HepG2 (cell line): ENCODE measurements at regions not wholly inside any gene's neighbourhood (a gene's known extent, or its start where the extent isn't known, plus 50 kb on each side); places are given as distances from the start of the nearest gene placed in this dataset.

Source experiments
- ATAC-seq: fragments of 200-7000 bp; cut with Tn5 transposase; 3 replicates; pipeline ENCODE4 v1.9.1; 2020; ENCODE audit warnings: mild to moderate bottlenecking, moderate library complexity
- BruUV-seq: library from RNA; stranded (reverse); fragments of 400-500 nt; replicated peaks from 2 replicates; lab custom pipeline; 2021; lab: Mats Ljungman, UMichigan
- CTCF ChIA-PET: fragments of 300-600 bp; formaldehyde crosslinking; extraction: SDS; loops from one replicate; lab custom pipeline; 2021; ENCODE audit warnings: low total read pairs, inconsistent platforms, low intra/inter-chr PET ratio; lab: Yijun Ruan, JAX
- POLR2A ChIA-PET: fragments of 350-600 bp; sonication (Branson Sonifier 250); formaldehyde crosslinking; loops from one replicate; lab custom pipeline; 2020; ENCODE audit warnings: antibody characterized with exemption, inconsistent platforms; lab: Yijun Ruan, JAX
- DNase-seq: peaks from one replicate; pipeline ENCODE4 v3.0.0-alpha.2; 2015; ENCODE audit warnings: low spot score
- FAIRE-seq: peaks from 3 replicates; lab custom pipeline; 2011; peaks lifted over from hg19 to GRCh38; lab: Jason Lieb, UNC
- H2AFZ ChIP-seq: one replicate; pipeline ENCODE4 v1.6.1; 2011; ENCODE audit warnings: low read length, inconsistent platforms
- H3K27ac ChIP-seq: fragments of 300-600 bp; 3 replicates; pipeline ENCODE4 v1.8.0; 2011; ENCODE audit warnings: mixed run types, mild to moderate bottlenecking, mixed read lengths, low read length, inconsistent platforms; ENCODE audit not compliant: insufficient read depth; ENCODE audit errors: extremely low read length
- H3K27me3 ChIP-seq, 2 experiments: fragments of 200-600 bp in 1 of 2; 2 replicates in 1 of 2; 3 replicates in 1 of 2; pipeline versions ENCODE4 v1.6.0 to v1.8.0; 2011; ENCODE audit warnings: low read length in 2 of 2, mild to moderate bottlenecking in 2 of 2, moderate library complexity in 2 of 2, inconsistent platforms in 1 of 2; ENCODE audit not compliant: insufficient read depth in 2 of 2, control insufficient read depth in 1 of 2
- H3K36me3 ChIP-seq, 2 experiments: fragments of 200-600 bp in 1 of 2; replicated peaks in 1 of 2; 2 replicates in 1 of 2; 3 replicates in 1 of 2; pipeline versions ENCODE4 v1.5.1 to v1.8.0; 2011; ENCODE audit warnings: low read length in 2 of 2, inconsistent platforms in 1 of 2; ENCODE audit not compliant: insufficient read depth in 2 of 2, control insufficient read depth in 1 of 2
- H3K4me1 ChIP-seq: 2 replicates; pipeline ENCODE4 v1.5.1; 2012; ENCODE audit warnings: low read length, inconsistent platforms; ENCODE audit not compliant: insufficient read depth
- H3K4me2 ChIP-seq: 2 replicates; pipeline ENCODE4 v1.6.0; 2011; ENCODE audit warnings: low read depth, low read length, inconsistent platforms
- H3K4me3 ChIP-seq, 3 experiments: fragments of 200-600 bp in 1 of 3; sonication (generic), shearing (Covaris generic) in 1 of 3; replicated peaks in 1 of 3; 2 replicates each; pipeline ENCODE4 v1.5.1; 2011 to 2016; ENCODE audit warnings: low read length in 3 of 3, inconsistent platforms in 2 of 3, low read depth in 2 of 3, mild to moderate bottlenecking in 2 of 3, control low read depth in 1 of 3, mixed read lengths in 1 of 3; ENCODE audit not compliant: insufficient read depth in 1 of 3
- H3K79me2 ChIP-seq: one replicate; pipeline ENCODE4 v1.6.1; 2011; ENCODE audit warnings: low read length, inconsistent platforms; ENCODE audit not compliant: insufficient read depth
- H3K9ac ChIP-seq: 2 replicates; pipeline ENCODE4 v1.6.0; 2011; ENCODE audit warnings: mild to moderate bottlenecking, low read depth, low read length, inconsistent platforms; ENCODE audit not compliant: insufficient read depth
- H3K9me3 ChIP-seq: 2 replicates; pipeline ENCODE4 v1.5.1; 2012; ENCODE audit warnings: mild to moderate bottlenecking, low read length
- H4K20me1 ChIP-seq: 2 replicates; pipeline ENCODE4 v1.6.0; 2011; ENCODE audit warnings: inconsistent platforms, mild to moderate bottlenecking, low read length, moderate library complexity; ENCODE audit not compliant: insufficient read depth
- AGO2 ChIP-seq: fragments of 200-400 bp; formaldehyde crosslinking; optimal IDR thresholded peaks from 2 replicates; pipeline ENCODE3; 2017; ENCODE audit warnings: mild to moderate bottlenecking, low read depth, low read length, moderate library complexity
- FOXJ3 ChIP-seq: sonication (generic); formaldehyde crosslinking; IDR thresholded peaks from 2 replicates; pipeline ENCODE4 v1.4.0; 2020; ENCODE audit warnings: missing genetic modification reagents, mild to moderate bottlenecking, borderline replicate concordance
- HMG20B ChIP-seq: conservative IDR thresholded peaks from 2 replicates; pipeline ENCODE4 v1.6.1; 2016; ENCODE audit warnings: missing genetic modification reagents, missing compliant biosample characterization
- KMT2B ChIP-seq: IDR thresholded peaks from 2 replicates; pipeline ENCODE4 v1.6.1; 2016; ENCODE audit warnings: missing genetic modification reagents, missing compliant biosample characterization
- MEF2D ChIP-seq: sonication (generic); formaldehyde crosslinking; IDR thresholded peaks from 2 replicates; pipeline ENCODE4 v1.5.1; 2020; ENCODE audit warnings: mild to moderate bottlenecking, missing genetic modification reagents
- MTF2 ChIP-seq: sonication (generic); formaldehyde crosslinking; IDR thresholded peaks from 2 replicates; pipeline ENCODE4 v1.5.0; 2020; ENCODE audit warnings: missing genetic modification reagents, borderline replicate concordance
- NR0B2 ChIP-seq: sonication (generic); formaldehyde crosslinking; IDR thresholded peaks from 2 replicates; pipeline ENCODE4 v1.4.0; 2020; ENCODE audit warnings: mild to moderate bottlenecking, missing genetic modification reagents
- PAWR ChIP-seq: sonication (generic); formaldehyde crosslinking; IDR thresholded peaks from 2 replicates; pipeline ENCODE4 v1.4.0; 2020; ENCODE audit warnings: missing genetic modification reagents, mild to moderate bottlenecking, borderline replicate concordance
- POLR2AphosphoS5 ChIP-seq: IDR thresholded peaks from 2 replicates; pipeline ENCODE4 v1.6.1; 2012; ENCODE audit warnings: low read depth, low read length
- RBAK ChIP-seq: sonication (generic); formaldehyde crosslinking; IDR thresholded peaks from 2 replicates; pipeline ENCODE4 v1.5.1; 2020; ENCODE audit warnings: mild to moderate bottlenecking, missing genetic modification reagents
- RELA ChIP-seq: sonication (generic); formaldehyde crosslinking; IDR thresholded peaks from 2 replicates; pipeline ENCODE4 v1.4.0; 2020; ENCODE audit warnings: missing genetic modification reagents
- RFX3 ChIP-seq: IDR thresholded peaks from 2 replicates; pipeline ENCODE4 v1.6.1; 2016; ENCODE audit warnings: missing biosample characterization, missing genetic modification reagents
- RXRB ChIP-seq: IDR thresholded peaks from 2 replicates; pipeline ENCODE4 v1.6.1; 2016; ENCODE audit warnings: borderline replicate concordance, missing genetic modification reagents, missing compliant biosample characterization
- SP2 ChIP-seq: sonication (generic); formaldehyde crosslinking; IDR thresholded peaks from 2 replicates; pipeline ENCODE4 v1.5.1; 2020; ENCODE audit warnings: mild to moderate bottlenecking, missing genetic modification reagents
- TCF7L2 ChIP-seq: IDR thresholded peaks from 2 replicates; pipeline ENCODE4 v1.6.1; 2011; ENCODE audit warnings: mild to moderate bottlenecking, low read depth, low read length, moderate library complexity
- ZFP90 ChIP-seq: sonication (generic); formaldehyde crosslinking; IDR thresholded peaks from 2 replicates; pipeline ENCODE4 v1.8.0; 2022; ENCODE audit warnings: missing genetic modification reagents, mild to moderate bottlenecking, inconsistent platforms, borderline replicate concordance
- ZNF280B ChIP-seq: sonication (generic); formaldehyde crosslinking; IDR thresholded peaks from 2 replicates; pipeline ENCODE4 v1.5.0; 2020; ENCODE audit warnings: missing genetic modification reagents, mild to moderate bottlenecking, borderline replicate concordance
- ZNF296 ChIP-seq: sonication (generic); formaldehyde crosslinking; conservative IDR thresholded peaks from 2 replicates; pipeline ENCODE4 v1.5.0; 2020; ENCODE audit warnings: mild to moderate bottlenecking, missing genetic modification reagents
- ZNF605 ChIP-seq: sonication (generic); formaldehyde crosslinking; IDR thresholded peaks from 2 replicates; pipeline ENCODE4 v1.8.0; 2022; ENCODE audit warnings: mild to moderate bottlenecking, missing genetic modification reagents
- ZNF652 ChIP-seq: IDR thresholded peaks from 2 replicates; pipeline ENCODE4 v1.6.1; 2016; ENCODE audit warnings: low read depth, borderline replicate concordance
- WGBS: methylation state at CpG from one replicate; pipeline ENCODE4 v1.1.6; 2017; ENCODE audit warnings: low lambda C conversion rate; 5-methylcytosine and 5-hydroxymethylcytosine counted together
- in situ Hi-C: cut with HindIII; loops from 2 replicates; pipeline ENCODE4 v1.10.0; 2017; ENCODE audit warnings: low pct_unique_long_range_greater_than_20kb; ENCODE audit not compliant: extremely low pct_ligation_motif_present
- intact Hi-C: fragments of 100-400 bp; cut with micrococcal nuclease; formaldehyde crosslinking; loops from one replicate; pipeline ENCODE4 v1.10.0; 2022; ENCODE audit not compliant: unreplicated experiment

GRCh38 chr5:179405426-179406030 is 60.3 kb upstream of the ADAMTS2 start:
- ATAC-seq (no peak), FAIRE-seq (no peak), DNase-seq (no peak)
- Histone ChIP-seq H2AFZ (no peak overlapping the region), H3K9me3 (peaks cover 17% of the 10 kb centered on the region), H3K27me3 (peaks cover 0 to 10% of the 10 kb centered on the region in 2 experiments; a peak in 1 of 5 replicates), H3K4me1 (no peaks in the 10 kb centered on the region), H4K20me1 (no peaks in the 10 kb centered on the region), H3K4me2 (no peak overlapping the region), H3K79me2 (no peaks in the 10 kb centered on the region), H3K36me3 (no peaks in the 10 kb centered on the region), H3K4me3 (no peak overlapping the region), H3K9ac (no peak overlapping the region), H3K27ac (no peak overlapping the region)
- intact Hi-C loops, result no loop called here
- CTCF ChIA-PET, result no interaction called here
- no peak for TF ChIP-seq ZNF296
- TF ChIP-seq NR0B2, result no peak
- no peak for TF ChIP-seq FOXJ3
- no peak for TF ChIP-seq ZNF280B (CRISPR knock-in tag)
- no peak for TF ChIP-seq SP2
- TF ChIP-seq AGO2, result no peak
- TF ChIP-seq KMT2B (CRISPR knock-in tag), result no peak
- no peak for TF ChIP-seq HMG20B
- no peak for TF ChIP-seq PAWR (CRISPR knock-in tag)
- TF ChIP-seq RBAK (CRISPR knock-in tag), result no peak
- no peak for TF ChIP-seq MTF2
- TF ChIP-seq RELA, result no peak
- TF ChIP-seq TCF7L2, result no peak
- no peak for TF ChIP-seq RFX3
- TF ChIP-seq RXRB (CRISPR knock-in tag), result no peak
- TF ChIP-seq POLR2AphosphoS5, result no peak
- no peak for TF ChIP-seq MEF2D
- no peak for TF ChIP-seq ZFP90 (CRISPR knock-in tag)
- TF ChIP-seq ZNF605 (CRISPR knock-in tag), result no peak
- no peak for TF ChIP-seq ZNF652 (CRISPR knock-in tag)
- 10% methylated on average over 8 of the region's 16 CpGs for WGBS
- POLR2A ChIA-PET, result no interaction called here
- in situ Hi-C loops, result no loop called here
- BruUV-seq, result no TSS peak
